NCI-H2196 (cell line): ENCODE measurements at regions not wholly inside any gene's neighbourhood (a gene's known extent, or its start where the extent isn't known, plus 50 kb on each side); places are given as distances from the start of the nearest gene placed in this dataset.
"Not testable (repeated sequence)": the region's sequence is repeated elsewhere in the genome, so short reads cannot be mapped to it uniquely, and the experiment has no call there.

Source experiments
- DNase-seq: peaks from one replicate; lab custom pipeline; 2025; ENCODE audit not compliant: unreplicated experiment; lab: John Stamatoyannopoulos, UW

DNA sequence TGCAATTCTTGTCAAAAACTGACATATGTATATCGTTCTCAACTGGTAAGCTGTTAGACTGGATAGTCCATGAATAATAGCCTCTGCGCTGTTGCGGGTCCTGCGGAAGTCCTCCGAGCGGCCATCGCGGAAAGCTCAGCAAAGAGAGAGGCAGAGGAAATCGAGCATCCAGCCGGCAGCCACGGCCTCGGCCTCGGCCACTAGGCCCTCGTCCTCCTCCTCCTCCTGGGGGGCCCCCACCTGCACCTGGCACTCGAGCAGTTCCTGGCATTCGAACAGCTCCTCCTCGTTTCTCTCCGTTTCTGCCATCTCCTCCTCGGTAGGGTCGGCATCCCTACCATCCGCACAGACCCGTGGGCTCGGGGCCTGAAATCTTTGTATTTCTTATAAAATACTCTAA is 111.2 kb upstream of the CYLC1 start:
- DNase-seq = not testable (repeated sequence)

DNA sequence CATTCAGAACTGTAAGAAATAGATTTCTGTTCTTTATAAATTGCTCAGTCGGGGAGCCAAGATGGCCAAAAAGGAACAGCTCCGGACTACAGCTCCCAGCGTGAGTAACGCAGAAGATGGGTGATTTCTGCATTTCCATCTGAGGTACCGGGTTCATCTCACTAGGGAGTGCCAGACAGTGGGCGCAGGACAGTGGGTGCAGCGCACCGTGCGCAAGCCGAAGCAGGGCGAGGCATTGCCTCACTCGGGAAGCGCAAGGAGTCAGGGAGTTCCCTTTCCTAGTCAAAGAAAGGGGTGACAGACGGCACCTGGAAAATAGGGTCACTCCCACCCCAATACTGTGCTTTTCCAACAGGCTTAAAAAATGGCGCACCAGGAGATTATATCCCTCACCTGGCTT is 110.5 kb upstream of the CYLC1 start:
- not testable (repeated sequence) for DNase-seq

DNA sequence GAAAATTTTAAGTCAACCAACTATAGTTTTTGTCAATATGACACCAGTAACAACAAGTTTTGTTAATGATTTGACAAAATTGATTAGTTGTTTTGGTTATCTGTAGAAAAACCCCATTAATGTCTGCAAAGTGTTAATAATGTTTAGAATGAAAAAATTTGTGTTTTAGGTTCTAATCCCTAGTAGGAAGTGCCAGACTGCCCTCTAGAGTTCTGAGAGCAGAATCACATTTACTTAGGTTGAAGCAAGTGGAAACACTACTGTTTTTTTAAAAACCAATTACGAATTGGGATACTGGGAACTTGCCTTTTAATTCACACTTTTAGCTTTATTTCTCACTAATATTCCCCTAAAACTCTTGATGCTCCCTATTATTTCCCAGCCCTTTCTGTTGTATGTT is 101.1 kb upstream of the CYLC1 start:
- peak; percentile 1 for DNase-seq

DNA sequence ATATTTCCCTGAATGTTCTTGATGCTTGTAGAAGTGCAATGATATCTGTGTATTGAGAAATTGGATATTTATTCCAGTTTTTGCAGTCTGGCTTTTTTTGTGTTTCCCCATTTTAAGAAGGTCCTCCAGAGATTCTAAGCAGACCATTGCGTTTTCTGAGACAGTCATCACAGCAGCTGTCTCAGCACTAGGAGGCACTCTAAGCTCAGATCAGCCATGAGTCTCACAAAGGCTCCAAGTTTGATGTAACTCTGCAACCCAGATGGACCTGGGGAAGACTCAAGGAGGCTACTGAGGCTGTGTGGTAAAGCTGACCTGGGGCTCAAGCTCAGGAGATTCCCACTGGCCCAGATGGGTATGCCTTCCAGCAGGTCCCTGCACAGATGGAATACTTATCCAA is 89.3 kb upstream of the CYLC1 start:
- no peak for DNase-seq
